ENCODE measurements at regions not wholly inside any gene's neighbourhood (a gene's known extent, or its start where the extent isn't known, plus 50 kb on each side); places are given as distances from the start of the nearest gene placed in this dataset.

GRCh38 chr13:85990397-85990796, 191.2 kb upstream of the SLITRK6 start:
- no peaks in the 10 kb centered on the region for H3K9me3 ChIP-seq (ENCODE audit: control insufficient read depth in 4 of 4, low read length in 3 of 4)
- DNase-seq (ENCODE audit: low spot score) = no peak
- H3K4me3 ChIP-seq (ENCODE audit: low read depth in 1 of 3, low read length in 3 of 3) = no peak overlapping the region
- H3K27me3 ChIP-seq (ENCODE audit: control insufficient read depth in 4 of 4, insufficient read depth in 4 of 4, low read length in 3 of 4) = no peaks in the 10 kb centered on the region
- no peak overlapping the region for H3K9ac ChIP-seq (ENCODE audit: low read depth in 1 of 2, low read length in 2 of 2)
- TF ChIP-seq ATF3 (IDR thresholded peaks at IDR 0.05) (no peak), GABPA (IDR thresholded peaks at IDR 0.05 in 1 of 2, conservative IDR thresholded peaks at IDR 0.05 in 1 of 2) (no peak), TAF1 (conservative IDR thresholded peaks at IDR 0.05) (no peak), SP1 (IDR thresholded peaks at IDR 0.05) (no peak), RXRA (IDR thresholded peaks at IDR 0.05) (no peak), FOXA1 (IDR thresholded peaks at IDR 0.05) (no peak), FOXA2 (IDR thresholded peaks at IDR 0.05) (no peak), RAD21 (IDR thresholded peaks at IDR 0.05) (no peak), NR2F2 (IDR thresholded peaks at IDR 0.05) (no peak), HNF4G (IDR thresholded peaks at IDR 0.05) (no peak), YY1 (IDR thresholded peaks at IDR 0.05) (no peak), JUND (IDR thresholded peaks at IDR 0.05) (no peak), EGR1 (IDR thresholded peaks at IDR 0.05; ENCODE audit: low read depth in 2 of 2) (no peak), HNF4A (conservative IDR thresholded peaks at IDR 0.05) (no peak)
- TF ChIP-seq, protein P1, sequence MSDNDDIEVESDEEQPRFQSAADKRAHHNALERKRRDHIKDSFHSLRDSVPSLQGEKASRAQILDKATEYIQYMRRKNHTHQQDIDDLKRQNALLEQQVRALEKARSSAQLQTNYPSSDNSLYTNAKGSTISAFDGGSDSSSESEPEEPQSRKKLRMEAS (IDR thresholded peaks at IDR 0.05) = no peak
- TF ChIP-seq, protein P2, sequence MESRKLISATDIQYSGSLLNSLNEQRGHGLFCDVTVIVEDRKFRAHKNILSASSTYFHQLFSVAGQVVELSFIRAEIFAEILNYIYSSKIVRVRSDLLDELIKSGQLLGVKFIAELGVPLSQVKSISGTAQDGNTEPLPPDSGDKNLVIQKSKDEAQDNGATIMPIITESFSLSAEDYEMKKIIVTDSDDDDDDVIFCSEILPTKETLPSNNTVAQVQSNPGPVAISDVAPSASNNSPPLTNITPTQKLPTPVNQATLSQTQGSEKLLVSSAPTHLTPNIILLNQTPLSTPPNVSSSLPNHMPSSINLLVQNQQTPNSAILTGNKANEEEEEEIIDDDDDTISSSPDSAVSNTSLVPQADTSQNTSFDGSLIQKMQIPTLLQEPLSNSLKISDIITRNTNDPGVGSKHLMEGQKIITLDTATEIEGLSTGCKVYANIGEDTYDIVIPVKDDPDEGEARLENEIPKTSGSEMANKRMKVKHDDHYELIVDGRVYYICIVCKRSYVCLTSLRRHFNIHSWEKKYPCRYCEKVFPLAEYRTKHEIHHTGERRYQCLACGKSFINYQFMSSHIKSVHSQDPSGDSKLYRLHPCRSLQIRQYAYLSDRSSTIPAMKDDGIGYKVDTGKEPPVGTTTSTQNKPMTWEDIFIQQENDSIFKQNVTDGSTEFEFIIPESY (IDR thresholded peaks at IDR 0.05) = no peak
- TF ChIP-seq, protein P3, sequence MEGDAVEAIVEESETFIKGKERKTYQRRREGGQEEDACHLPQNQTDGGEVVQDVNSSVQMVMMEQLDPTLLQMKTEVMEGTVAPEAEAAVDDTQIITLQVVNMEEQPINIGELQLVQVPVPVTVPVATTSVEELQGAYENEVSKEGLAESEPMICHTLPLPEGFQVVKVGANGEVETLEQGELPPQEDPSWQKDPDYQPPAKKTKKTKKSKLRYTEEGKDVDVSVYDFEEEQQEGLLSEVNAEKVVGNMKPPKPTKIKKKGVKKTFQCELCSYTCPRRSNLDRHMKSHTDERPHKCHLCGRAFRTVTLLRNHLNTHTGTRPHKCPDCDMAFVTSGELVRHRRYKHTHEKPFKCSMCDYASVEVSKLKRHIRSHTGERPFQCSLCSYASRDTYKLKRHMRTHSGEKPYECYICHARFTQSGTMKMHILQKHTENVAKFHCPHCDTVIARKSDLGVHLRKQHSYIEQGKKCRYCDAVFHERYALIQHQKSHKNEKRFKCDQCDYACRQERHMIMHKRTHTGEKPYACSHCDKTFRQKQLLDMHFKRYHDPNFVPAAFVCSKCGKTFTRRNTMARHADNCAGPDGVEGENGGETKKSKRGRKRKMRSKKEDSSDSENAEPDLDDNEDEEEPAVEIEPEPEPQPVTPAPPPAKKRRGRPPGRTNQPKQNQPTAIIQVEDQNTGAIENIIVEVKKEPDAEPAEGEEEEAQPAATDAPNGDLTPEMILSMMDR (IDR thresholded peaks at IDR 0.05; ENCODE audit: low read depth, low read length, missing input control) = no peak
- TF ChIP-seq, protein P4, sequence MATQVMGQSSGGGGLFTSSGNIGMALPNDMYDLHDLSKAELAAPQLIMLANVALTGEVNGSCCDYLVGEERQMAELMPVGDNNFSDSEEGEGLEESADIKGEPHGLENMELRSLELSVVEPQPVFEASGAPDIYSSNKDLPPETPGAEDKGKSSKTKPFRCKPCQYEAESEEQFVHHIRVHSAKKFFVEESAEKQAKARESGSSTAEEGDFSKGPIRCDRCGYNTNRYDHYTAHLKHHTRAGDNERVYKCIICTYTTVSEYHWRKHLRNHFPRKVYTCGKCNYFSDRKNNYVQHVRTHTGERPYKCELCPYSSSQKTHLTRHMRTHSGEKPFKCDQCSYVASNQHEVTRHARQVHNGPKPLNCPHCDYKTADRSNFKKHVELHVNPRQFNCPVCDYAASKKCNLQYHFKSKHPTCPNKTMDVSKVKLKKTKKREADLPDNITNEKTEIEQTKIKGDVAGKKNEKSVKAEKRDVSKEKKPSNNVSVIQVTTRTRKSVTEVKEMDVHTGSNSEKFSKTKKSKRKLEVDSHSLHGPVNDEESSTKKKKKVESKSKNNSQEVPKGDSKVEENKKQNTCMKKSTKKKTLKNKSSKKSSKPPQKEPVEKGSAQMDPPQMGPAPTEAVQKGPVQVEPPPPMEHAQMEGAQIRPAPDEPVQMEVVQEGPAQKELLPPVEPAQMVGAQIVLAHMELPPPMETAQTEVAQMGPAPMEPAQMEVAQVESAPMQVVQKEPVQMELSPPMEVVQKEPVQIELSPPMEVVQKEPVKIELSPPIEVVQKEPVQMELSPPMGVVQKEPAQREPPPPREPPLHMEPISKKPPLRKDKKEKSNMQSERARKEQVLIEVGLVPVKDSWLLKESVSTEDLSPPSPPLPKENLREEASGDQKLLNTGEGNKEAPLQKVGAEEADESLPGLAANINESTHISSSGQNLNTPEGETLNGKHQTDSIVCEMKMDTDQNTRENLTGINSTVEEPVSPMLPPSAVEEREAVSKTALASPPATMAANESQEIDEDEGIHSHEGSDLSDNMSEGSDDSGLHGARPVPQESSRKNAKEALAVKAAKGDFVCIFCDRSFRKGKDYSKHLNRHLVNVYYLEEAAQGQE (IDR thresholded peaks at IDR 0.05) = no peak
- no peaks in the 10 kb centered on the region for H3K36me3 ChIP-seq (ENCODE audit: control insufficient read depth in 4 of 4, insufficient read depth in 3 of 4, low read depth in 1 of 4, low read length in 3 of 4)
- no peak overlapping the region for H3K27ac ChIP-seq (ENCODE audit: low read depth in 1 of 2, low read length in 2 of 2)
- WGBS = 75% methylated on average over 2 of the region's 2 CpGs
- no peaks in the 10 kb centered on the region for H3K4me1 ChIP-seq (ENCODE audit: control insufficient read depth in 4 of 4, insufficient read depth in 4 of 4, low read length in 3 of 4)

Measured in liver (tissue), 8 donors.